ENCODE measurements at regions not wholly inside any gene's neighbourhood (a gene's known extent, or its start where the extent isn't known, plus 50 kb on each side); places are given as distances from the start of the nearest gene placed in this dataset.
"Not testable (repeated sequence)": the region's sequence is repeated elsewhere in the genome, so short reads cannot be mapped to it uniquely, and the experiment has no call there.

GRCh38 chr3:75321060-75321459 is 343.1 kb upstream of the FRG2C start:
- TF ChIP-seq CTCF (IDR thresholded peaks at IDR 0.05) = no peak
- ATAC-seq (ENCODE audit: low FRiP score) (no peak), DNase-seq (ENCODE audit: low spot score) (no peak)

- not testable (repeated sequence) for DNase-seq (ENCODE audit: low spot score); ATAC-seq (ENCODE audit: low FRiP score)
Observed at GRCh38 chr3:75323936-75324335, 340.2 kb upstream of the FRG2C start.

GRCh38 chr3:75325716-75326115 is 338.4 kb upstream of the FRG2C start:
- DNase-seq (ENCODE audit: low spot score) (no peak), ATAC-seq (ENCODE audit: low FRiP score) (no peak)
- TF ChIP-seq CTCF (IDR thresholded peaks at IDR 0.05) = no peak

GRCh38 chr3:75327453-75327852 is 336.7 kb upstream of the FRG2C start:
- DNase-seq (ENCODE audit: low spot score) = no peak
- no peak for TF ChIP-seq CTCF (IDR thresholded peaks at IDR 0.05)
- ATAC-seq (ENCODE audit: low FRiP score) = no peak

- DNase-seq (ENCODE audit: low spot score) = no peak
- TF ChIP-seq CTCF (IDR thresholded peaks at IDR 0.05) = no peak
- no peak for ATAC-seq (ENCODE audit: low FRiP score)
Observed at GRCh38 chr3:75329476-75330097, 334.5 kb upstream of the FRG2C start.

- not testable (repeated sequence) for DNase-seq (ENCODE audit: low spot score); ATAC-seq (ENCODE audit: low FRiP score)
Observed at GRCh38 chr3:75330446-75330845, 333.7 kb upstream of the FRG2C start.

GRCh38 chr3:75332090-75332489 is 332.0 kb upstream of the FRG2C start:
- not testable (repeated sequence) for ATAC-seq (ENCODE audit: low FRiP score)

GRCh38 chr3:75332794-75333193 is 331.3 kb upstream of the FRG2C start:
- no peak for DNase-seq (ENCODE audit: low spot score)
- no peak for TF ChIP-seq CTCF (IDR thresholded peaks at IDR 0.05)
- peak; percentile 16 for ATAC-seq (ENCODE audit: low FRiP score)

More at GRCh38 chr3:75332090-75332489, 332.0 kb upstream of the FRG2C start:
- DNase-seq (ENCODE audit: low spot score) = not testable (repeated sequence)

GRCh38 chr3:75334299-75334698 is 329.8 kb upstream of the FRG2C start:
- DNase-seq (ENCODE audit: low spot score) (no peak), ATAC-seq (ENCODE audit: low FRiP score) (no peak)
- no peak for TF ChIP-seq CTCF (IDR thresholded peaks at IDR 0.05)
